ENCODE measurements at regions not wholly inside any gene's neighbourhood (a gene's known extent, or its start where the extent isn't known, plus 50 kb on each side); places are given as distances from the start of the nearest gene placed in this dataset.

- peaks cover 3% of the 10 kb centered on the region for H3K9me3 Mint-ChIP-seq
- no peaks in the 10 kb centered on the region for H3K4me1 Mint-ChIP-seq
- POLR2A ChIA-PET: no interaction called here
- H3K36me3 Mint-ChIP-seq (ENCODE audit: low read depth): no peaks in the 10 kb centered on the region
- H3K27ac Mint-ChIP-seq: no peak overlapping the region
- no peaks in the 10 kb centered on the region for H3K27me3 Mint-ChIP-seq
- DNase-seq: no peak
- no peak overlapping the region for H3K4me3 Mint-ChIP-seq
- CTCF ChIA-PET: no interaction called here
Observed at GRCh38 chr2:35784777-35785176, 570.8 kb upstream of the CRIM1 start.

GRCh38 chr2:35783723-35784122, 571.9 kb upstream of the CRIM1 start:
- POLR2A ChIA-PET: no interaction called here
- Mint-ChIP-seq H3K4me1 (no peaks in the 10 kb centered on the region), H3K4me3 (no peak overlapping the region), H3K9me3 (peaks cover 3% of the 10 kb centered on the region), H3K36me3 (ENCODE audit: low read depth) (no peaks in the 10 kb centered on the region), H3K27ac (no peak overlapping the region), H3K27me3 (no peaks in the 10 kb centered on the region)
- no peak for DNase-seq
- CTCF ChIA-PET: no interaction called here

GRCh38 chr2:35741556-35741955, 614.0 kb upstream of the CRIM1 start:
- CTCF ChIA-PET: no interaction called here
- peaks cover 2% of the 10 kb centered on the region for H3K9me3 Mint-ChIP-seq

GRCh38 chr2:35731674-35732073, 623.9 kb upstream of the CRIM1 start:
- Mint-ChIP-seq H3K27ac (no peak overlapping the region), H3K27me3 (no peaks in the 10 kb centered on the region), H3K4me3 (no peak overlapping the region), H3K9me3 (no peaks in the 10 kb centered on the region), H3K4me1 (no peaks in the 10 kb centered on the region), H3K36me3 (ENCODE audit: low read depth) (no peaks in the 10 kb centered on the region)
- POLR2A ChIA-PET: no interaction called here
- CTCF ChIA-PET: interaction anchor here (0.7 kb wide), 1 partner anchor 265 kb away, joined by 3 read pairs; no protein-coding TSS in a partner anchor
- no peak for DNase-seq

More at GRCh38 chr2:35741556-35741955, 614.0 kb upstream of the CRIM1 start:
- no peaks in the 10 kb centered on the region for H3K27me3 Mint-ChIP-seq
- no peak for DNase-seq
- no peak overlapping the region for H3K27ac Mint-ChIP-seq
- no peaks in the 10 kb centered on the region for H3K4me1 Mint-ChIP-seq
- POLR2A ChIA-PET: no interaction called here
- no peak overlapping the region for H3K4me3 Mint-ChIP-seq
- no peaks in the 10 kb centered on the region for H3K36me3 Mint-ChIP-seq (ENCODE audit: low read depth)

- Mint-ChIP-seq H3K4me1 (no peaks in the 10 kb centered on the region), H3K27ac (no peak overlapping the region), H3K9me3 (no peaks in the 10 kb centered on the region), H3K36me3 (ENCODE audit: low read depth) (no peaks in the 10 kb centered on the region), H3K27me3 (no peaks in the 10 kb centered on the region), H3K4me3 (no peak overlapping the region)
- CTCF ChIA-PET: no interaction called here
- DNase-seq: no peak
- POLR2A ChIA-PET: no interaction called here
Observed at GRCh38 chr2:35714883-35715282, 640.7 kb upstream of the CRIM1 start.

- H3K27me3 Mint-ChIP-seq: no peaks in the 10 kb centered on the region
- POLR2A ChIA-PET: no interaction called here
- CTCF ChIA-PET: no interaction called here
- no peak for DNase-seq
- H3K4me1 Mint-ChIP-seq: no peaks in the 10 kb centered on the region
- H3K36me3 Mint-ChIP-seq (ENCODE audit: low read depth): no peaks in the 10 kb centered on the region
- H3K9me3 Mint-ChIP-seq: no peaks in the 10 kb centered on the region
- H3K4me3 Mint-ChIP-seq: no peak overlapping the region
- H3K27ac Mint-ChIP-seq: no peak overlapping the region
Observed at GRCh38 chr2:35708411-35708923, 647.1 kb upstream of the CRIM1 start.

GRCh38 chr2:35688309-35688708, 667.3 kb upstream of the CRIM1 start:
- Mint-ChIP-seq H3K27ac (no peak overlapping the region), H3K9me3 (no peaks in the 10 kb centered on the region), H3K27me3 (no peaks in the 10 kb centered on the region), H3K4me1 (no peaks in the 10 kb centered on the region), H3K4me3 (no peak overlapping the region), H3K36me3 (ENCODE audit: low read depth) (no peaks in the 10 kb centered on the region)
- DNase-seq: no peak
- ChIA-PET CTCF (no interaction called here), POLR2A (no interaction called here)

GRCh38 chr2:35651688-35652323, 703.8 kb upstream of the CRIM1 start:
- no peaks in the 10 kb centered on the region for H3K4me1 Mint-ChIP-seq
- H3K27me3 Mint-ChIP-seq: no peaks in the 10 kb centered on the region
- no peaks in the 10 kb centered on the region for H3K36me3 Mint-ChIP-seq (ENCODE audit: low read depth)
- no peak for DNase-seq
- no peak overlapping the region for H3K4me3 Mint-ChIP-seq
- no peak overlapping the region for H3K27ac Mint-ChIP-seq
- POLR2A ChIA-PET: no interaction called here
- H3K9me3 Mint-ChIP-seq: peaks cover 2% of the 10 kb centered on the region
- CTCF ChIA-PET: no interaction called here

GRCh38 chr2:35614640-35615039, 740.9 kb upstream of the CRIM1 start:
- no peaks in the 10 kb centered on the region for H3K4me1 Mint-ChIP-seq
- CTCF ChIA-PET: no interaction called here
- H3K4me3 Mint-ChIP-seq: no peak overlapping the region
- no peak overlapping the region for H3K27ac Mint-ChIP-seq
- POLR2A ChIA-PET: no interaction called here
- H3K36me3 Mint-ChIP-seq (ENCODE audit: low read depth): no peaks in the 10 kb centered on the region
- H3K27me3 Mint-ChIP-seq: no peaks in the 10 kb centered on the region
- no peak for DNase-seq
- H3K9me3 Mint-ChIP-seq: no peaks in the 10 kb centered on the region

- Mint-ChIP-seq H3K36me3 (ENCODE audit: low read depth) (no peaks in the 10 kb centered on the region), H3K27me3 (no peaks in the 10 kb centered on the region), H3K9me3 (no peaks in the 10 kb centered on the region), H3K4me1 (no peaks in the 10 kb centered on the region), H3K27ac (no peak overlapping the region), H3K4me3 (no peak overlapping the region)
- CTCF ChIA-PET: no interaction called here
- POLR2A ChIA-PET: no interaction called here
- DNase-seq: no peak
Observed at GRCh38 chr2:35606394-35606793, 749.2 kb upstream of the CRIM1 start.

- no peak overlapping the region for H3K27ac Mint-ChIP-seq
- H3K27me3 Mint-ChIP-seq: no peaks in the 10 kb centered on the region
- peaks cover 6% of the 10 kb centered on the region for H3K9me3 Mint-ChIP-seq
- no peaks in the 10 kb centered on the region for H3K36me3 Mint-ChIP-seq (ENCODE audit: low read depth)
- DNase-seq: no peak
- no peaks in the 10 kb centered on the region for H3K4me1 Mint-ChIP-seq
- H3K4me3 Mint-ChIP-seq: no peak overlapping the region
- POLR2A ChIA-PET: no interaction called here
- CTCF ChIA-PET: no interaction called here
Observed at GRCh38 chr2:35598310-35598709, 757.3 kb upstream of the CRIM1 start.

GRCh38 chr2:35591886-35592285, 763.7 kb upstream of the CRIM1 start:
- no peak overlapping the region for H3K4me3 Mint-ChIP-seq
- no peak for DNase-seq
- no peaks in the 10 kb centered on the region for H3K36me3 Mint-ChIP-seq (ENCODE audit: low read depth)
- ChIA-PET CTCF (no interaction called here), POLR2A (no interaction called here)
- H3K27me3 Mint-ChIP-seq: no peaks in the 10 kb centered on the region
- no peaks in the 10 kb centered on the region for H3K4me1 Mint-ChIP-seq
- peaks cover 7% of the 10 kb centered on the region for H3K9me3 Mint-ChIP-seq
- no peak overlapping the region for H3K27ac Mint-ChIP-seq

- no peaks in the 10 kb centered on the region for H3K4me1 Mint-ChIP-seq
- DNase-seq: no peak
- no peak overlapping the region for H3K27ac Mint-ChIP-seq
- H3K36me3 Mint-ChIP-seq (ENCODE audit: low read depth): no peaks in the 10 kb centered on the region
- POLR2A ChIA-PET: no interaction called here
- H3K4me3 Mint-ChIP-seq: no peak overlapping the region
- no peaks in the 10 kb centered on the region for H3K27me3 Mint-ChIP-seq
- CTCF ChIA-PET: no interaction called here
- peaks cover 19% of the 10 kb centered on the region for H3K9me3 Mint-ChIP-seq
Observed at GRCh38 chr2:35585972-35586371, 769.6 kb upstream of the CRIM1 start.

GRCh38 chr2:35582637-35583036, 772.9 kb upstream of the CRIM1 start:
- H3K27me3 Mint-ChIP-seq: no peaks in the 10 kb centered on the region
- no peak overlapping the region for H3K27ac Mint-ChIP-seq
- no peaks in the 10 kb centered on the region for H3K4me1 Mint-ChIP-seq
- POLR2A ChIA-PET: no interaction called here
- no peak overlapping the region for H3K4me3 Mint-ChIP-seq
- DNase-seq: no peak
- H3K9me3 Mint-ChIP-seq: peaks cover 16% of the 10 kb centered on the region
- H3K36me3 Mint-ChIP-seq (ENCODE audit: low read depth): no peaks in the 10 kb centered on the region
- CTCF ChIA-PET: no interaction called here

Data from activated CD4-positive, alpha-beta T cell treated with anti-CD3 and anti-CD28 coated beads, Interleukin-2, amount 10 ng/mL, durations not matched to agents 7 days and 5 days (primary cell).